ENCODE measurements at regions not wholly inside any gene's neighbourhood (a gene's known extent, or its start where the extent isn't known, plus 50 kb on each side); places are given as distances from the start of the nearest gene placed in this dataset.
A peak's percentile ranks its signal among the peaks of the same experiment; 100 is the strongest.

DNA sequence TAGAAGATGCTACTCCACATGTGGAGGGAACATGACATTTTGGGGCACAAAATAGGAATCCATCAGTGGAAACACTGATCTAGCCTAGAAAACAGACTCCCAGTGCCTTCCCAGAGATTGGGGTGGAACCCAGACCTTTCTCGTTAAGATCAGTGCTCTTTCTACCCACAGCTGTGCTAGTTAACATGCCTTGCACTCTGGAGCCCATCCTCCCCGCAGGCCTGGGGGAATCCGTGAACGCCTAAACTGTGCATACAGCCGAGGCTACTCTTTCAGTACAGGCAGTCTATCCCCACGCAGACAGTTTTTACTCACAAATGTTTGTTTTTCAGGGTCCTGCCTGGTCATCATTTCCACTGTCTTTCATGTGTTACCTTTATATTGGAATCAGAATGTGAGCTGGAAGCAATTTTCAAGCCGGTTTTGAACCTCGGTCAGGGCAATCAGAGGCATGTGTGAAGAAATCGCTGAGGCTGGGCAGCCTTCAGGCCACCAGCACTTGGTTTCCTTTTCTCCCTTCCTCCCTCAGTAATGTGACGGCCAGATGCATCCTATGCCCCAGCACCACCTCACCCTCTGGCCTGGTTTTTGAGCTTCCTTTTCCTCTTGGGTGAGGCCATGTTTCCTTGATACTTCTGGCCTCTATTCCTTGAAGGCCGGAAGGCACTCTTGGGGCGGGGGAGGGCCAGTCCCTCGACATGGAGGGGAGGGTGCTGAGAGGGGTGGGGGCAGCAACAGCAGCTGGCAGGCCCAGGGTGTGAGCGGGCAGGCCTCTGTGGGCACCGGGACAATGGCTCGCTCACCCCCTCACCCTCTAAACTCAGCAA lies 123.6 kb upstream of the GALNT15 start:
- DNase-seq (ENCODE audit: low read depth in 2 of 2): peak; percentile 65 to 90

DNA sequence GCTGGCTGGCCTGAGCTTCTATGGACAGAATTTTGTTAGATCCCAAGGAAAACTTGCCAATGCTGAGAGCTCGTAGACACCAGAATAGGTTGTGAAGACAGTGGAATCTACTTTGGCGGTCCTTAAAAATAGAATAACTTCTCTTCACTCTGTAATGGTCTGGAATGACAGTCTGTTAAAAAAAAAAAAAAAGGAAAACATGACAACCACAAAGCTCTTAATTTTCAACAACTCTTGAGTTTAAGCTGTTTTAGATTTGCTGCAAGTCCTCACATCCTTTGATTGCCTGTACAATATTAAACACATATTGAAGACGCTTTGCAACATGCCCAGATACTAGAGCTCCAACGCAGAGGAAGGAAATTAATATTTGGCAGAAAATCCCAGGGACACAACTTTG lies 122.8 kb upstream of the GALNT15 start:
- peak in 1 of 2 donors; percentile 8 for DNase-seq (ENCODE audit: low read depth in 2 of 2)

DNA sequence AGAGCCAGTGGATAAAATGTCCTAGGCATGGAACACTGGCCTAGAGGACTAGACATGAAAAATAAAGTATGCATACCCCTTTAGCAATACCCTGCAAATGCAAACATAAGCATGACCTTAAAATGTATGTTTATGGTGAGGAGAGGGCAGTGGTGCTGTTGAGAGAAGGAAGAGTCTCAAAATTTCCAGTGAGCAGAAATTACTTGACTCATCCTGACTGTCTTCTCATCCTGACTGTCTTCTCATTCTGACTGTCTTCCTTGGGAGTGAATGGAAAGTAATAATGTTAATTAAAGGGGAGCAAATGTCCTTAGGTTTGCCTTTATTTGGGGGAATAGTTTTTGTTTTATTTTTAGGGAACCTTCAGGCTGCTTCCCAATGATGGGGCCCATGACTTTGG lies 121.5 kb upstream of the GALNT15 start:
- DNase-seq (ENCODE audit: low read depth in 2 of 2): no peak

DNA sequence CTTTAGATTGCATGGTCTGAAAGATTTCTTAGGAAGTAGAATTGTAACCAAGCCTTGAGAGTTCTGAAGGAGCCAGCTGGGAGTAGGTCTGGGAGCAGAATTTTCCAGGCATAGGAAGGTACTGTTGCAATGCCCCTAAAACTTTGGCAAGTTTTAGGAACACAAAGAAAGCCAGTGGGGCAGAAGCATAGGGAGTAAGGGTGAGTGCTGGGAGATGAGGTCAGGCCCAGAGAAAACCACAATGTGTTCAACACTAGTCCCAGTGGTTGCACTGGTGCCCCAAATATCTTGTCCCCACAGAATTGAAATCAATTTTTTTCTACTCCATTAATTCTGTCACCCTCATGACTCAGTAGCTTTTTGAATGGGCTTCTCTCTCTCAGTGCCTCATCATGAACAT lies 120.7 kb upstream of the GALNT15 start:
- DNase-seq (ENCODE audit: low read depth in 2 of 2): no peak

DNA sequence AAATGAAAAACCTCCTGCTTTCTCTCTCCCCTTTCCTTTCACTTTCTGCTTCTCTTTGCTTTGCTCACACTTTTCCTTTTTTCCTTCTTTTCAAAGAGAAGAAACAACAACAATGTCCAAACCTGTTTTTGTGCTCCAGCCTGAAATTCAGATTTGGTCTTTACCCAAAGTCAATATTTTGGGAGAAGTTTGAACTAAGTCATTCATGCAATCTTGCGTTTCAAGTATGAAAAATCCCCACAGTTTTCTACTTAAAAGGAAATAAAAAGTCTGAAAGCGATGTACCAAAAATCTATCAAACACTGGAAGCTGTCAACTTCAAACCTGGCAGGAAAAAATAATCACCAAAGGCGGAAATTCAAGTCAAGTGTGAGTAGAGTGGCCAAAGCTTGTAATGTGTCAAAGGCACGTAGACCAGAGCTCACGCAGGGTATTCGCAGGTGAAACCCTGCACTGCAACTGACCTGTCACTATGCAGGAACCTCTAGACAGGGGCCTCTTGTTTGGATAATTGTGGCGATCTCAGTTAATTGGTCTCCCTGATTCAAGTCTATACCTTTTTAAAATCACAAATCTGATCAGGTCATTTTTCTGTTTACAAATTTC lies 118.8 kb upstream of the GALNT15 start:
- DNase-seq (ENCODE audit: low read depth in 2 of 2): peak; percentile 65 to 89

DNA sequence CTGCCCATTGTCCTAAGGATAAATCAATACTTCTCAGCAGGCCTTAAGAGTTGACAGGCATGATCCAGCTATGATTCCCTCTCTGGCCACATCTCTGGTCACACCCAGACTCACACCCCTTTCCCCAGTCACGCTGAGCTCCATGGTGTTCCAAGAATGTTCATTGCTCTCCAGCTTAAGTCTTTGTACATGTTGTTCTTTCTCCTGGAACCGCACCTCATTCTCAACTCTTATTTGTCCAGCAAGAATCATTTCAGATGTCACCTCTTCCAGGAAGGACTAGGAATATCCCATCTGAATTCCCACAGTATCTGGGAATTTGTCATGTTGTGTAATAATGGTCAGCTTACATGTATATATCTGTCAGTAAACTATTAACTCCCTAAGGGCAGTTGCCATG lies 118.3 kb upstream of the GALNT15 start:
- peak; percentile 17 to 43 for DNase-seq (ENCODE audit: low read depth in 2 of 2)

DNA sequence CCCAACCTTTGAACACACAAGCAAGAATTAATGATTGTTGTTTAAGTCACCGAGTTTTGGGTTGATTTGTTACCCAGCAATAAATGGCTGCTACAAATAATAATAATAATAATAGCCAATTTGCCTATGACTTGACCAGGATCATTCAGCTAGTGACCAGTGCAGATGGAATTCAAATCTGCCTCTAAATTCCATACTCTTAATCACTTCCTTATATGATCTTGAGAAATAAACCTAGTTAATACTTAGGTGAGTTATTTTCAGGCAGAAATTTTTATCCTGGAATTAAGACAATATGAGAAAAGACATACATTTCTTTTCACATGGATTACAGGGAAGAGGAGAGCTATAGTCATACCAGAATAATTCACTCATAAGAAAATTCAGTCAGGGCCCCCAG lies 116.0 kb upstream of the GALNT15 start:
- DNase-seq (ENCODE audit: low read depth in 2 of 2): no peak

DNA sequence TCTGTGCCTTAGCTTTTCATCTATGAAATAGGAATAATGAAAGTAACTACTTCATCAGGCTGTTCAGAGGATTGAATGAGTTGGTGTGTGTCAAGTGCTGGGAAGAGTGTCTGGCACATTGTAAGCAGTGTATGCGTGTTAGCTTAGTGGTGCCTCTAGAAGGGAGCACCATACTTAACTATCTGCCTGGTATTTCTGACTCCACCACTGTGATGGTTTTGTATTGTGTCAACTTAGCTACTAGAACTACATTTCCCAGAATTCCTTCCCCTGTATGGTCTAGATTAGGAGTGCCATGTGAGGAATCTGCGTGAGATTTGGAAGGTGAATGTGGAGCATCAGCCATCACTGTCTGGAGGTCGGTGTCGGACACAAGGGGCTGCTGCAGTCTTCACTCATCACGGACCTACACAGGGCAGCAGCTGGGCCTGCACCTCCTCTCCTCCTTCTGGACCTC lies 115.4 kb upstream of the GALNT15 start:
- peak in 1 of 2 donors; percentile 18 for DNase-seq (ENCODE audit: low read depth in 2 of 2)

DNA sequence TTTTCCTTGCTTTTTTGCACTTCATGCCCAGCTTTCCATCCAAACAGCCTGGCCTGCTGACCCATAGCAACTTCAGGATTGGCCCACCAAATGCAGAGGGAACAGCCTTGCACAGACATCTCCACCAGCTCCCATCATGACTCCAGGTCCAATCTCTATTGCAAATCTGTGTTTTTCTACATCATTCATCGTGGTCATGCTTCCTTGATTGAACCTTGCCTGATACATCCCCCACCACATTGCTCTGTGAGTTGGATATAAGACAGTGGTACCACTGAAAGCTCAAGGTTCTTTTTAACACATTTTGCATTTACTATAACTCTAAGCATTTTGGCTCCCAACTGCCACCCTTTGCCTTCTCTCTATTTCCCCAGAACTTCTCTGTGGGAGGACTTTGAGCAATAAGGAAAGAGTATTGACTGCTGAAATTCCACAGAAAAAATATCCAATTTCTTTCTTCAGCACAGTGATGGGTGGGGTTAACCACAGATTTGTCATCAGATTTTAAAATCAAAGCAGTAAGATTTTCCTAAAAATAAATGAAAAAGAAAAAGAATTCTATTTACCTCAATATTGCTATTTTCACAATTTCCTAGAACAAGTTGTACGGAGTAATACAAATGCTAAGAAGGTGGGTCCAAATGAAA lies 114.6 kb upstream of the GALNT15 start:
- no peak for DNase-seq (ENCODE audit: low read depth in 2 of 2)

DNA sequence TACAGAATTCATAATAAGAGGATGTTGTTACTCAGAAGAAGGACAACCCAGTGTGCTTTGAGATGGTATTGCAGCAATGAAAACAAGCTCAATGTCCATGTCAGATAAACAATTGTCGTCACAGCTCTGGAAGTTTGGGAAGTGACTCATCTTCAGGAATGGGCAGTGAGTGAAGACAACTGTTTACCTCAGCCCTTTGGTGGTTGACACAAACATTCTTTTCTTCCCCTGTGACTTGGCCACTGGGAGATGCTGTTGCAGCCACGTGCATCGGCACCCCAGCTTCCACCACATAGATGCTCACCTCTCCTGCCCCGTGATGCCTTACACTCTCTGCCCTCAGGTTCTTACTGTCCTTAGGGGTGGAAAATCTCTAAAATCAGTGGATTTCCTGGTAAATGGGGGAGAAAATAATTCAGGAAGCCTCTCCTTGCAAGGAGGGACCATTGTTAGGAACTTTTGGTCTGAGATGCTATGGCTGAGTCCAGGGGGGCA lies 114.1 kb upstream of the GALNT15 start:
- peak; percentile 81 to 99 for DNase-seq (ENCODE audit: low read depth in 2 of 2)

DNA sequence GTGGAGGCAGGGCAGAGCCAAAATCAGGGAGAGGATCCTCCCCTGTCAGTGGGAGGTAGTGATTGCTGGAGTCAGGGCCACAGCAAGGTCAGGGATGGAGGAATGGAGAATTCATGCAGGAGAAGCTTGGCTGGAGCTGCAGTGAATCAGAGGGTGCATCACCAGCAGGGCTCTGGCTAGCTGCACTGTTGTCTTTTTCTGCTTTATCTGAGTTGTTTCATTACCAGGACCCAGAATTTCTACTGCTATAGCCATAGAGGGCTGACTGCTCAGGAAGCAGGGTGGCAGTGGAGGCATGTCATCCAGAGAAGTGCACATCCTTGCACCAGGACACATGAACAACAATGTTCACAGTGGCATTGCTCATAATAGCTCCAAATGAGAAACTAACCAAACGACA lies 113.5 kb upstream of the GALNT15 start:
- DNase-seq (ENCODE audit: low read depth in 2 of 2): peak; percentile 53 to 68

DNA sequence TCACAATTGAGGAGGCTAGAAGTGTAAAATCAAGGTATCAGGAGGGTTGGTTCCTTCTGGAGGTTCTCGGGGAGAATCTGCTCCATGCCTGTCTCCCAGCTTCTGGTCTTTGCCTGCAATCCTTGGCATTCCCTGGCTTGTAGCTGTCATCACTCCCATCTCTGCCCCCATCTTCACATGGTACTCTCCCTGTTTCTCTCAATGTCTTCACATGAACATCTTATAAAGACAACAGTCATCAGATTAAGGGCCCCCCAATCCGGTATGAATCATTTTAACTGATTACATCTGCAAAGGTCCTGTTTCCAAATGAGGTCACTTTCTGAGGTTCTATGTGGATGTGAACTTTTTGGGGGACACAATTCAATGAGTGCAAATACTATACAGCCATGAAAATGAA lies 113.0 kb upstream of the GALNT15 start:
- DNase-seq (ENCODE audit: low read depth in 2 of 2): no peak

DNA sequence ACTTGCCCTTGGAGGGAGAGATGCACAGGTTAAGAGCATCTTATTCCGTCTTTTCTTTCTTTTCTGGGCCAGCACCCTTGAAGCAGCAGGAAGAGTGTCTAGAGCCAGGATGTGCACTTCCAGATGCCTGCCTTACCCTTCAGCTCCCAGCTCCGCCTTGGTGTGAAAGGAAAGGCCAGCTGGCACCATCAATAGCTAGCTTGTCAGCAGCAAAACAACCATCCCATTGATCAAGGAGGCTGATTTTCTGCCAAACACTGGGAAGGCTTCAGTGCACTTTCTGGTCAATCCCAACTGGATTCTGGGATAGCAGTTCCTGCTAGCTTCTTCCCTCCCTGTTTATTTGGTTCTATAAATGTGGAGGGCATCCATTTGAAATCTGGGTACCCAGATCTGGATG lies 110.9 kb upstream of the GALNT15 start:
- no peak for DNase-seq (ENCODE audit: low read depth in 2 of 2)

DNA sequence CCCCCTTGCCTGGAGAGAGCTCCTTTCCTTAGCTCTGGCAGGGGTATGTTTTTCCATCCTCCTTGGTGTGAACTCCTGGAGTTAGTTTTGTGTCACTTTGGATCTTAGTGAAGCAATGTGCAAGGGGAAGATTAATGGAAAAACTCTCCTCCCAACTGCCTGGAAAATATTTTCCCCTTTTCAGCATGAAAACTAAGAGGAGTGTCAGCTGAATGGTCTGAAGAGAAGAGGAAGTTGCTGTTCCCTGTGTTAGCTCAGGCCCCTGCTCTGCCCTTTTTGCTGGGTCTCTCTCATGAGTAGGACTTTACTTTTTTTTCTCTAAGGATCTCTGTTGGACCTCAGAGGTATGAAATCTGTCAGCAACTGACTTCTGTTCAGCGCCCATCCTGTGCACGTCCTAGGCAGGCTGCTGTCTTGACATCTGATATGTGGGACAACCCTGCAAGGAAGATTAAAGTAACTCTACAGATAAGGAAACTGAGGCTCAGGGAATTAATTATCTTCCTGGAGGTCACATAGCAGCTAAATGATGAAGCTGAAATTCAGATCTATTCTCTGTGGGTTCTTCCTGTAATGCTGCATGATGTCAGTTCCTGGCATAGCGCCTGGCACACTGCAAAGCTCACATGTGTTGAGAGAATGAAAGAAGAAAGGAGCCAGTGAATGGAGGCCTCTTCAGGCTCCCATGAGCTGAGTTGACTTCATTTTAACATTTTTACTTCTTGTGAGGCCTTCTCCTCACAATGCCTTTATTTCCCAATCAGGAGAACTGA lies 109.7 kb upstream of the GALNT15 start:
- peak; percentile 85 to 94 for DNase-seq (ENCODE audit: low read depth in 2 of 2)

DNA sequence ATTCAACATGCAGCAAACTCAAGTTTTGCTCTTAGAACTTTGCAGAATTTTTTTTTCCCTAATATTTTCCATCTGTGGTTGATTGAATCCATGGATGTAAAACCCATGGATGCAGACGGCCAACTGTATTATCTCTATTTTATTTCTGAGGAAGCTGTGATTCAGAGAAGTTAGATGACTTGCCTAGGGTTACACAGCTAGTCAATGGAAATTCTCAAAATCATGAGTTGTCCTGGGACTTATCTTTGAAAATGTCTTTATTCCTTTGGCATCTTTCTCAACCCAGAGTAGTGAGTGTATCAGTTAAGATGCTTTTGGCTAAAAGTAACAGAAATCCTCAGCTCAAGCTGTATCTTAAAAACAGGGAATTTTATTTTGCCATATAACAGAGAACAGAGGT lies 107.9 kb upstream of the GALNT15 start:
- no peak for DNase-seq (ENCODE audit: low read depth in 2 of 2)

DNA sequence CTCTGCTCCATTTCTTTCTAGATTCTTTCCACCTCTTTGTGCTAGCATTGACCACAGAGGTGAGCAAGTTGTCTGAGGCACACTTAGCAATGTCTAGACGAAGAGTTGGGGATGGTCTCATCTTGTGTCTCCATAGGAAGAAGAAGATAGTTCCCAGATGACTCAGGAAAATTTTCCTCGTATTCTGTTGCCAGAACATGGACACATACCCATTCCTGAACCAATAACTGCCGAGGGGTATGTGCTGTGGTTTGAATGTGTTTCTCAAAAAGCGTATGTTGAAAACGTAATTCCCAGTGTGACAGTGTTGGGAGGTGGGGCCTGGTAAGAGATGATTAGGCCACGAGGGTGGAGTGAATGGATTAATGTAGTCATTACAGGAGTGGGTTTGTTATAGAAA lies 107.5 kb upstream of the GALNT15 start:
- DNase-seq (ENCODE audit: low read depth in 2 of 2): no peak

DNA sequence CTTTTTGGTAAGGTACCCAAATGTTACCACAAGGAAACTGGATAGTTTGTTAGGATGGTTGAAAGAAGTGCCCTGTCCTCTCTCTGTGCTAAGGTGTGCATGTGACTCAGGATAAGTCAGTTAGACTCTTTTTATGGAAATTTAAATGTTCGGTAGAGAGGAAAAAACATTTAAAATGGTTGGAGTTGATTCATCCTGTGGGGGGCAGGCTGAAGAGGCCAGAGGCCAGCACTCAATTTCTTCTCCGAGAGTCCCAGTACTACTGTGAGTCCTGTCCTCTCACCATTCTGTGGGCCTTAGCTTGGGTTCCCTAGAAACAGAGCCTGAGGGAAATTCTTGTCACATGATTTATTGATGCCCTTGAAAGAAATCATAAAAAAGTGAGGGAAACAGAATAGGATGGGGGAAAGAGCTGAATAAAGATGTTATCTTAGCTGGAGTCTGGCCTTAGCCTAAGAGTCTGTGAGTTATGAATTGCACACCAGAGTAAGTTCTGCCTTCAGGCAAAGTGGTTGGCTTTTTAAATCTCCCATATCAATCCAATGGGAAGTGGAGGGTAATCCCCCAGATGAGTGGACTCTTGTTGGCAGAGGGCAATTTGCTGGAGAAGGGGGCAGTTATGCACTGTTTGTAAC lies 106.5 kb upstream of the GALNT15 start:
- DNase-seq (ENCODE audit: low read depth in 2 of 2): no peak

DNA sequence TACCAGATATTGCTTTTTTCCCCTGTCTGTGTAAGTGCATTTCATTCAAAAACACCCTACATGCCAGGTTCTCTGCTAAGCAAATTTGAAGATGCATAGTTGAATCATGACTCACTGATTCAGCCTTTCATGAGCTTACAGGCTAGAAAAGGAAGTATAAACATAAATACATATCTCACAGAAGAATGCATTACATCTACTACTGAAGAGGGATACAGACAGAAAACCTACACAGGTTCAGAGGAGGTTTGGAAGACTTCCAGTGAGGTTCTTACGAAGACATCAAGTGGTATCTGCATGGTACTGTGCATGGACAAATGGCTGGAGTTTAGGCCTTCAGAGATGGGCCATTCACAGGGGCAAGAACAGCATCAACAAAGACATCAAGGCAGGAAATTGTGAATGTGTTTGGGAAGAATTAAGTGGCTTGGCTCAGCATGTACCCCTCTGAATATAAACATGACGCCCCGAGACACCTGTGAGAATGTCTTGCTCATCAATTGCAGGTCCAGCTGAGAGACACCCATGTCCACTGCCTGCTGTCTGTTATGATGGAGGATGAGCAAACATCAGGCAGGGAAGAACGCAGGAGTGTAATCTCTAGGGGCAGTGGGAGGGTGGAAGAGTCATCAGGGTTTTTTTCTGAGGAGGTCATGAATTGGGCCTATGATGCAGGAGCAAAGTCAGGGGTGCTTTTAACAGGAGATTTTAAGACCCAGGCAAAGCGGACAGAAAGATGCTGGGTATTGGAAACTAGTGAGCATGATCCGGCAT lies 105.1 kb upstream of the GALNT15 start:
- peak in 1 of 2 donors; percentile 86 for DNase-seq (ENCODE audit: low read depth in 2 of 2)

DNA sequence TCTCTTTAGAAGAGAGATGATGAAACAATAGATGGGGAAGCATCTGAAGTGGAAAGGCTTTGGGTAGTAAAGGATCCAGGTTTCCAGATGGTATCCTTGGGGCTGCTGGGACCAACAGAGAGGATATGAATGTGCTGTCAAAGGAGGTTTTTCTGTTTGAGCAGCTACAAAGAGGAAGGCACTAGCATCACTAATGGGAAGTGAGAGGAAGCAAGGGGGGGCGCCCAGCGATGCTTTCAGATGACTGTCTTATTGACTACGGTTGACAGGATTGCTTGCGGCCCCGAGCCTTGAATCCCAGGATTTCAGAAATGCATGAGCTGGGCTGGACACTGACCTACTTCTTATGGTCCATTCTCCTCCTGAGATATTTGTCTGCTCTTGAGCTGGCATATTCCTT lies 103.8 kb upstream of the GALNT15 start:
- peak in 1 of 2 donors; percentile 56 for DNase-seq (ENCODE audit: low read depth in 2 of 2)

DNA sequence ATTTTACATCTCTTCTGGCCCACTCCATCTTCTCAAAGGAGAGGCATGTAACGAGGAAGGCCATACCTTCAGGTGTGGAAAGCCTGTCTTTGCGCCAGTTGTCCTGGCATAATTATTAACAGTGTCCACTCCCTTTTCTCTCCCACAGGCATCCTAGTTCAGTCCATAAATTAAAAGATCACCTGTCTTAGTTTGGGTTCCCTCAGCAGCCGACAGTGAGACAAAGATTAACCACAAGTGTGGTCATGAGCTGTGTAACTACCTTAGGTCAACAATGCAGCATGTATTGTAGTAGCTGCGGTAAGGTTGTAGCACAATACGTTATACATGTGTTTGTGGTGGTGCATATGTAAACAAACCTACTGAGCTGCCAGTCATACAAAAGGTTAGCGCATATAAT lies 103.3 kb upstream of the GALNT15 start:
- no peak for DNase-seq (ENCODE audit: low read depth in 2 of 2)

All from lung microvascular endothelial cell (primary cell).